Stimulated activated CD4-positive, alpha-beta T cell treated with anti-CD3 and anti-CD28 coated beads, TNF-alpha, amount 100 ng/mL, for 48 hours (primary cell): ENCODE measurements at regions not wholly inside any gene's neighbourhood (a gene's known extent, or its start where the extent isn't known, plus 50 kb on each side); places are given as distances from the start of the nearest gene placed in this dataset.
"Not testable (repeated sequence)": the region's sequence is repeated elsewhere in the genome, so short reads cannot be mapped to it uniquely, and the experiment has no call there.

Experiments used
- DNase-seq, 3 donors: peaks; one replicate each; pipeline ENCODE4 v3.0.0-alpha.2; 2020; ENCODE audit warnings: low read depth in 3 of 3

- no peak for DNase-seq
These were observed 227.4 kb upstream of the AZI2 start for GRCh38 chr3:28575746-28576613.

DNA sequence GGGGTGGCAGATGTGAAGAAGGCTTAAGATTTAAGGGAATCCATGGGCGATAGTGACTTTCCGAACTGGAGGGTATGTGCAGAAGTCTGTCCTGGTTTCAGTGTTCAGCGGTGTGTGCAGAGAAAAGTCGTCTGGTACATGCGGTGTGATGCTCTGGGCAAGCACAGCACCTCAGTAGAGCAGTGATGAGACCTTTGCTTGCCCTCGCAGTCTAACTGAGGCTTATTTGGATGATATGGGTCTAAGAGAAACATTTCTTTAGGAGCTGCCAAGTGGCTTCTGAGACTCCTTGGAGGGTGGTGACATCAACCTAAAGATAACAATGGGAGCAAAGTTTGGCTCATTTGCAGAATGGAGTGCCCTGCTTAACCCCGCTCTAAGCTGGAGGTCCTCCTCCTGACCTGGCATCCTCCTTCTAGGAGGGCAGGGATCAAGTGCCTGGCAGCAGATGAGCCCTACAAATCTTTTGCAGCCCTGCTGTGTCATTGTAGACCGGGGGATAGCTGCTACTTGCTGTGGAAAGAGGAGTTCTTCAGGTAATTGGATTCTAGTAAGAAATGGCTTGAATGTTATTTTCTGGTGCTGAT is 228.1 kb upstream of the AZI2 start:
- no peak for DNase-seq

DNA sequence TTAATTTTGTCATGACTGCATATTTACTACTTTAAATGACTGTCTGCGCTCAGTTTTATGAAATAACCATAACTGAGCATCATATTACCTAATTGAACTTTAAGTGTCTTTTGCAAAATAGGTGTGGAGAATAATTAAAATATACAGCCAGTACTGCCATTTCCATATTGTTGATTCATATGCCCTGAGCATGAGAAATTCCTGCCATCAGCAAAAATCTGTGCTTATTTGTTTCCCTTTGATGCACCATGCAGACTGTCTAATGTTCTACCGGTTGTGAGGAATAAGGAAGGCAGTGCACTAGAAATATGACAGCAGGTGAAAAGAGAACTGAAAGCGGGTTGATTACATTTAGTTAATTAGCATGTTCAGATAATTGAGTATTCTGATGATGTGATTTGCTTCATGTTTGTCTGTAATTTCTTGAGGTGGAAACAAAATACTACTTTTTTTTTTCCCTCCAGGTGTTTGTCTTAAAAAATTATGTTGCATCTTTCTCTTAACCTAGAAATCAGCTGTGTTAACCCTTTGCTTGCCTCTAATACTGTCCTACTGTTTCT is 229.4 kb upstream of the AZI2 start:
- no peak for DNase-seq

- DNase-seq: no peak
These were observed 237.7 kb upstream of the AZI2 start for GRCh38 chr3:28586325-28586724.

GRCh38 chr3:28587723-28588122 is 239.1 kb upstream of the AZI2 start:
- DNase-seq: no peak

GRCh38 chr3:28590216-28590615 is 241.6 kb upstream of the AZI2 start:
- DNase-seq: no peak

DNA sequence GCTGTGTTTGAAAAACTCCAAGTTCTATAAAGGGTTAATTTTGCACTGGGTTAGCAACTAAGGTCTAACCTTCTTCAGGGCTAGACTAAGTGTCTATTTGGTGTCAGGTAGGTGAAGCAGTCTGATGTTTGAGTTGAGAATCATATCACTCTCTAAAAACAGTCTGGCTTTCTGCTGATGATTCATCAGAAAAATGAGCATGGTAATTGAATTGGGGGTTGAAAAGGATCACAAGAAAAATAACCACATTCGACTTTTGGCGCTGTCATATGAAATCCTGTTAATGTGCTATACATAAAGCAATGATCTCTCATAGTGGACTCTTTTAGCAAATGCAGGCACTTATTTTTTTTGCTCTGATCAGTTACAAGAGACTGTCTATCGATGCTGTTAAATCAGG is 242.2 kb upstream of the AZI2 start:
- no peak for DNase-seq

DNA sequence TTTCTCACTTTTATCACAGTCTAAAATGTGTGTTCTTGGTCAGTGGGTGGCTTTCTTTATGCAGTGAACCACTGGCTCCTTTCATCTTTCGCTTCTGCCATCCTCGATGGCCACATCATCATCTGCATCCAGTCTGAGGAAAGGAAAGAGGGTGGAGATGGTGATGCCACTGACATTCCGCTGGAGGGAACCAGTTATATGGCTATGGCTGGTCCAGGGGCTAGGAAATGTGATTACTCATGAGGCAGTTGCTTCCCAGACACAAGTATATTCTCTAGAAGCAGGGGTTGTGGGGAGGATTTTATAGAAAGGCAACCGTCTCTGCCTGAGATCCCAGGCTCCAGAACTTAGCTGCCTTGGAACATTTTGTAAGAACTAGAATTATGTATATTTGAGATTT is 246.7 kb upstream of the AZI2 start:
- DNase-seq: no peak

- DNase-seq: no peak
These were observed 248.8 kb upstream of the AZI2 start for GRCh38 chr3:28597452-28597851.

DNA sequence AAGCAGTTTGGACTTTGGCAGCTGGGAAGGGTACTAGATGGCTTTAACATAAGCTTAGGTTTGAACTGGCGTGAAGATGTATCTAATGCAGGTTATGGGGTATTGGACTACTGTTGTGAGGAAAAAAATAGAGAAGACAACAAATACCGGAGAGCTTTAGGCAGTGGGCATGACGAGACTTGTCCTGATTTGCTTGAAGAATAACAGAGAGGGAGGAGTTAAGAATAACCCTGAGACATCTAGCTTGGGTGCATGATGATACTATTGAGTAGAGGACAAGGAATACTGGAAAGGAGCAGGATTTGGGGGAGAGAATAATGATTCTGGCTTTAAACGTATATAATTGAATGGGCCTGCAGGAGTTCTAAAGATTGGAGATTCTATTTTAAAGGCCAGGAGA is 249.5 kb upstream of the AZI2 start:
- no peak for DNase-seq

DNA sequence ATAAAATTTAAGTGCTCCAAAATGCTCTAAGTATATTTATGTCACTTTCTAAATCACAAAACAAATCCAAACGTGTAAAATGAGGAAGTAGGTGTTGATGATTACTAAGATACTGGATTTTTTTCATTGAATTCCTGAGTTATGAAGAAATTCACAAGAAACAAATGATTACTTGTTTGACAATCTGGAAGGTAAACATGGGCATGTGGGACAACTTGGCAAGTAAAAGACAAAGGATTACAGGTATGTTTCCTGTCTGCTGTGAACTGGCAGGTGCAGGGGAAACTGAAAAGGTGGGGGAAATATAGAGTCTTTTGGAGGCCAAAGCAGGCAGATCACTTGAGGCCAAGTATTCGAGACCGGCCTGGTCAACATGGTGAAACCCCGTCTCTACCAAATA is 252.7 kb upstream of the AZI2 start:
- no peak for DNase-seq

- no peak for DNase-seq
These were observed 257.7 kb upstream of the AZI2 start for GRCh38 chr3:28606283-28606682.

DNA sequence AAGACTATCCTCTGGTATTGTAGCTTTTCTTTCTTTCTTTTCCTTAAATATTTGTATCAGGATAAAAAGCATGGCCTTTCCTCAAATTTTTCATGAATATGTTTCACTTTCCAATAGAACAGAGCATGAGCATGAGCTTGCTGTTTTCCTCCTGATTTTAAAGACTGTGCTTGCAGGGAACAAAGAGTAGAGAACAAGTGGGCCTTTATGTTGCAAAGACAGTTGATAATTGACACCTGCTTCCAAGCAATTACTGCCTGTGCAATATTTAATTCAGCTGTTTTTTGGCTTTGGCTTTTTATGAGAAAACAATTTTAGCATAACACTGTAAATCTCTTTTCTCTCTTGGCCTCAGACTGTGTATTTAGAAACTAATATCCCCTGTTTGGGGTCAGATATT is 263.6 kb upstream of the AZI2 start:
- no peak for DNase-seq

- DNase-seq: no peak
These were observed 265.0 kb upstream of the AZI2 start for GRCh38 chr3:28613511-28614106.

- no peak for DNase-seq
These were observed 266.4 kb upstream of the AZI2 start for GRCh38 chr3:28615071-28615470.

- DNase-seq: no peak
These were observed 267.3 kb upstream of the AZI2 start for GRCh38 chr3:28615971-28616370.

- DNase-seq: no peak
These were observed 269.2 kb upstream of the AZI2 start for GRCh38 chr3:28617821-28618220.

DNA sequence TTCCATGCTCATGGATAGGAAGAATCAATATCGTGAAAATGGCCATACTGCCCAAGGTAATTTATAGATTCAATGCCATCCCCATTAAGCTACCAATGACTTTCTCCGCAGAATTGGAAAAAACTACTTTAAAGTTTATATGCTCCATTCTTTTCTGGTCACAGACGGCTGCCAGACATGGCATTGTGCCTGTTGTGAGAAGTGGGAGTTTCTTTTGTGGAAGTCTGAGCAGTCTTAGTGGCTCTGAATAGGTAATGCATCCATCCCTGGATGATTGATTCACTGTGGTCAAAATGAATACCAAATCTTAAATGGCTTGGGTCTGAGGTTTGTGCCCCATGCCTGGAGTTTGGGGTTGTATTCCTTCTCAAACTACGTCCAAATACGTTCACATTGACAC is 274.5 kb upstream of the AZI2 start:
- no peak for DNase-seq

GRCh38 chr3:28624084-28624483 is 275.5 kb upstream of the AZI2 start:
- no peak for DNase-seq

DNA sequence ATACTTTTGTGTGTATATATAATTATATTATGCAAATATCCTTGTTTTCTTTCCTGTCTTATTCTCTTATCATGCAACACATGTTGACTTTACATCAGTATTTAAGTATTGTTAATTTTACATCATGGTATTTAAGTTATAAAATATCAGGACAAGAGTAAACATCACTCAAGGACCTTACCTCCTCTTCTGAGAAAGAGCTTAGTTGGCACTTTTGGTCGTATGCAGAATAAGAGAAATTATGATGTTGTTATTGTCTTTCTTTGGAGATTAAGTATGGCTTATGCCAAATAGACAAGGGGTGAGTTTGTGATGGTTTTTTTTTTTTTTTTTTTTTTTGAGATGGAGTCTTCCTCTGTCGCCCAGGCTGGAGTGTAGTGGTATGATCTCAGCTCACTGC is 279.2 kb upstream of the AZI2 start:
- not testable (repeated sequence) for DNase-seq

GRCh38 chr3:28634019-28634418 is 285.4 kb upstream of the AZI2 start:
- DNase-seq: no peak

GRCh38 chr3:28637742-28638141 is 289.1 kb upstream of the AZI2 start:
- no peak for DNase-seq

GRCh38 chr3:28645149-28645548 is 296.5 kb upstream of the AZI2 start:
- no peak for DNase-seq
